GM12873 (cell line): ENCODE measurements at regions not wholly inside any gene's neighbourhood (a gene's known extent, or its start where the extent isn't known, plus 50 kb on each side); places are given as distances from the start of the nearest gene placed in this dataset.

ENCODE experiments used
- CTCF ChIP-seq: IDR thresholded peaks from 2 replicates; pipeline ENCODE4 v1.5.1; 2012; ENCODE audit warnings: low read depth, mild to moderate bottlenecking, moderate library complexity, low read length, control low read depth; ENCODE audit not compliant: insufficient read depth; ENCODE audit errors: missing control alignments

- TF ChIP-seq CTCF, result no peak
Measured at GRCh38 chr1:95966866-95967265, 732.9 kb downstream of the RWDD3 start.

- TF ChIP-seq CTCF, result no peak
Measured at GRCh38 chr1:95974586-95974985, 740.6 kb downstream of the RWDD3 start.

DNA sequence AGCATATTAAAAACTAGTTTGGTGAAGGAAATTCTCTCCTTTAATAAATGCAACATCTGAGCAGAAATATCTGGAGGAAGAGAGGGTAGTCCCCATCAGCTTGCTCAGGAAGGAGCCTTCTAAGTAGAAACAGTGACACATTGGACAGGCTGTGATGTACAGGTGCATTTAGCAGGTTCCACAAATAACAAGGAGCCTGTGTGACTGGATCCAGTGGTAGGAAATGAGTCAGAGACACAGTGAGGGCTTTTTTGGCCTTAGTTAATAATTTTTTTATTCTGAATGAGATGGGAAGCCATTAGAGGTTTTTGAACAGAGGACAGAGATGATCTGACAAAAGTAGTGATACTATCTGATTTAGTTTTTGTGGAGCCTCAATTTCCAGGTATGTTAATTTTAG, 738.9 kb upstream of the PTBP2 start:
- no peak for TF ChIP-seq CTCF

- no peak for TF ChIP-seq CTCF
Measured at GRCh38 chr1:95983831-95984230, 737.8 kb upstream of the PTBP2 start.

- TF ChIP-seq CTCF, result no peak
Measured at GRCh38 chr1:95984798-95985374, 736.7 kb upstream of the PTBP2 start.

DNA sequence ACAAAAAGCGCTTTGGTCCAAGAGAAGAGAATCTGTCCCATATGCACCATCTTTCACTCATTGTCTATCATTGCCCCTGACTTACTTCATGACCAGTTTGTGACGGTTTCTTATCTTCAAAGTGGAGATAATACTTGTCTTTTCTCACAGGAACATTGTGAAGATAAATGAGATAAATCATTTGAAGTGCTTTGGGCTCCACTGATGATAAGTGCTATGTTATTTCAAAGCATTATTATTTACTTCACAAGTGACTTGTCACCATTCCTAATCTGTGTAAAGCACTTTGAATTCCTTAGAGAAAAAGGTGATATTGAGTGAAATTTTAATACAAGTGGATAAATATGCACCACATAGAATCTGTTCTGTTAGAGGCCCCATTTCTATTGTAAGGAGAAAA, 731.6 kb upstream of the PTBP2 start:
- TF ChIP-seq CTCF, result no peak

DNA sequence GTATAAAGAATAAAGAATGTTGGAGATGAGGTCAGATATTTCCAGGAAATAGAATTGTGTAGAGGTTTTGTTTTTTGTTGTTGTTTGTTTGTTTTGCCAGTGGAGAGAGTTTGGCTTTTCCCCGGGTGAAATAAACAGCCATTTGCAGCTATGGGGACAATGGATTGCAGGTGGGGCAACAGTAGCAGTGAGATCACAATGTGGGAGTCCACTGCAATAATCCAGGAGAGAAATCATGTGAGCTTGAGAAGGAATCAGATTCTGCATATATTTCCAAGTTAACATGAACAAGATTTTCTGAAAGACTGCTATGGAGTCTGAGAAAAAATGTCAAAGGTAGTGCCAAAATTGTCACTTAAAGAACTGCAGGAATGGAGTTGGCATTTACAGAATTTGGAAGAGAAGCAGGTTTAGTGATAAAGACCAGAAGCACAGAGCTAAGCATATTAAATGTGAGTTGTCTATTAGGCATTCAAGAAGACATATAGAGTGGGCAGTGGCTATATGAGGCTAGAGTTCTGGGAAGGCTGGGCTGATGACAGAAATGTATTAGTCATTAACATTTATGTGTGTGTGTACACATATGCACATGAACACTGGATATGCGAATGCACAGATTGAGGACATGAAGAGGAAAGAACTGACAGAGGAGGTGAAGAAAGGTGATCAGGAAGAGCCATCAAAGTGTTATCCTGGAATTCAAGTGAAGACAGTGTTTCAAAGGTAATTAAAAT, 729.6 kb upstream of the PTBP2 start:
- TF ChIP-seq CTCF, result no peak
